Sigmoid colon (tissue), 6 donors: ENCODE measurements at regions not wholly inside any gene's neighbourhood (a gene's known extent, or its start where the extent isn't known, plus 50 kb on each side); places are given as distances from the start of the nearest gene placed in this dataset.

ENCODE experiments used
- DNase-seq: peaks from one replicate; pipeline ENCODE4 v3.0.0-alpha.2; 2019
- H3K27ac ChIP-seq, 4 donors: fragments of 200-600 bp; sonication (generic); one replicate each; pipeline ENCODE4 v1.5.1; 2016 to 2019; ENCODE audit warnings: mild to moderate bottlenecking in 1 of 4
- H3K27me3 ChIP-seq, 3 donors: fragments of 200-600 bp; sonication (generic); one replicate each; pipeline ENCODE4 v1.5.1; 2019; ENCODE audit warnings: mild to moderate bottlenecking in 1 of 3
- H3K36me3 ChIP-seq, 4 donors: fragments of 200-600 bp; sonication (generic); one replicate each; pipeline ENCODE4 v1.5.1; 2016 to 2019
- H3K4me1 ChIP-seq, 4 donors: fragments of 200-600 bp; sonication (generic); one replicate each; pipeline ENCODE4 v1.5.1; 2017 to 2019
- H3K4me3 ChIP-seq, 4 donors: fragments of 200-600 bp; sonication (generic); one replicate each; pipeline ENCODE4 v1.5.1; 2017 to 2019; ENCODE audit warnings: mild to moderate bottlenecking in 2 of 4, moderate library complexity in 1 of 4
- H3K9me3 ChIP-seq, 4 donors: fragments of 200-600 bp in 3 of 4; sonication (generic) in 3 of 4; one replicate each; pipeline versions ENCODE4 v1.5.1 to v1.6.1; 2013 to 2019
- EP300 ChIP-seq, 4 donors: sonication (generic); formaldehyde crosslinking; IDR thresholded peaks; one replicate each; pipeline ENCODE4 v1.6.1; 2017; ENCODE audit warnings: antibody characterized with exemption in 4 of 4
- POLR2A ChIP-seq, 2 donors: fragments of 450-650 bp; IDR thresholded peaks; one replicate each; pipeline ENCODE4 v1.6.1; 2016; ENCODE audit warnings: antibody characterized with exemption in 2 of 2, mild to moderate bottlenecking in 2 of 2, moderate library complexity in 2 of 2
- POLR2AphosphoS5 ChIP-seq, 4 donors: sonication (generic); formaldehyde crosslinking; IDR thresholded peaks; one replicate each; pipeline ENCODE4 v1.6.1; 2017; ENCODE audit warnings: antibody characterized with exemption in 4 of 4
- WGBS, 2 donors: extraction: QIAGEN DNeasy Blood & Tissue Kit; methylation state at CpG; one replicate each; pipeline ENCODE4 v1.1.7; 2013; 5-methylcytosine and 5-hydroxymethylcytosine counted together
- intact Hi-C: fragments of 100-400 bp; cut with DNase I; formaldehyde crosslinking; loops from one replicate; pipeline ENCODE4 v1.15.1; 2023
- TF ChIP-seq, protein P1 (sequence below), 4 experiments: fragments of 450-650 bp in 3 of 4; fragments of 200-600 bp in 1 of 4; IDR thresholded peaks; one replicate each; pipeline ENCODE4 v1.5.1; 2016 to 2019; ENCODE audit warnings: antibody characterized with exemption in 4 of 4, mild to moderate bottlenecking in 3 of 4, moderate library complexity in 2 of 4
- donor health status: healthy with polysubstance abuse.
- donor health status: healthy.

GRCh38 chr9:90261698-90262097 lies 380.9 kb downstream of the DIRAS2 start:
- no peak overlapping the region for H3K4me3 ChIP-seq

GRCh38 chr9:90268613-90269012 lies 374.0 kb downstream of the DIRAS2 start:
- Histone ChIP-seq H3K9me3 (no peaks in the 10 kb centered on the region), H3K4me1 (no peaks in the 10 kb centered on the region), H3K27me3 (no peaks in the 10 kb centered on the region), H3K36me3 (no peaks in the 10 kb centered on the region), H3K4me3 (no peak overlapping the region), H3K27ac (no peak overlapping the region)
- DNase-seq, result no peak
- intact Hi-C loops, result no loop called here
- TF ChIP-seq POLR2A (IDR thresholded peaks at IDR 0.05), result no peak
- TF ChIP-seq POLR2AphosphoS5 (IDR thresholded peaks at IDR 0.05), result no peak
- no peak for TF ChIP-seq EP300 (IDR thresholded peaks at IDR 0.05)
- TF ChIP-seq, protein P1, sequence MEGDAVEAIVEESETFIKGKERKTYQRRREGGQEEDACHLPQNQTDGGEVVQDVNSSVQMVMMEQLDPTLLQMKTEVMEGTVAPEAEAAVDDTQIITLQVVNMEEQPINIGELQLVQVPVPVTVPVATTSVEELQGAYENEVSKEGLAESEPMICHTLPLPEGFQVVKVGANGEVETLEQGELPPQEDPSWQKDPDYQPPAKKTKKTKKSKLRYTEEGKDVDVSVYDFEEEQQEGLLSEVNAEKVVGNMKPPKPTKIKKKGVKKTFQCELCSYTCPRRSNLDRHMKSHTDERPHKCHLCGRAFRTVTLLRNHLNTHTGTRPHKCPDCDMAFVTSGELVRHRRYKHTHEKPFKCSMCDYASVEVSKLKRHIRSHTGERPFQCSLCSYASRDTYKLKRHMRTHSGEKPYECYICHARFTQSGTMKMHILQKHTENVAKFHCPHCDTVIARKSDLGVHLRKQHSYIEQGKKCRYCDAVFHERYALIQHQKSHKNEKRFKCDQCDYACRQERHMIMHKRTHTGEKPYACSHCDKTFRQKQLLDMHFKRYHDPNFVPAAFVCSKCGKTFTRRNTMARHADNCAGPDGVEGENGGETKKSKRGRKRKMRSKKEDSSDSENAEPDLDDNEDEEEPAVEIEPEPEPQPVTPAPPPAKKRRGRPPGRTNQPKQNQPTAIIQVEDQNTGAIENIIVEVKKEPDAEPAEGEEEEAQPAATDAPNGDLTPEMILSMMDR (IDR thresholded peaks at IDR 0.05), result no peak
- 68 to 74% methylated on average over 5 of the region's 5 CpGs for whole genome bisulfite sequencing, 2 donors

More at GRCh38 chr9:90261698-90262097, 380.9 kb downstream of the DIRAS2 start:
- TF ChIP-seq POLR2A (IDR thresholded peaks at IDR 0.05) (no peak), EP300 (IDR thresholded peaks at IDR 0.05) (no peak), POLR2AphosphoS5 (IDR thresholded peaks at IDR 0.05) (no peak)
- TF ChIP-seq, protein P1 (IDR thresholded peaks at IDR 0.05), result no peak
- no peak for DNase-seq
- Histone ChIP-seq H3K27ac (no peak overlapping the region), H3K36me3 (no peaks in the 10 kb centered on the region), H3K27me3 (no peaks in the 10 kb centered on the region), H3K4me1 (no peaks in the 10 kb centered on the region), H3K9me3 (peaks cover 0 to 4% (median 2%) of the 10 kb centered on the region in 4 donors)
- 88 to 93% methylated on average over 2 of the region's 2 CpGs for WGBS, 2 donors
- intact Hi-C loops, result no loop called here

GRCh38 chr9:90271707-90272106 lies 370.9 kb downstream of the DIRAS2 start:
- H3K27me3 ChIP-seq, result no peaks in the 10 kb centered on the region
- H3K9me3 ChIP-seq, result no peaks in the 10 kb centered on the region
- TF ChIP-seq, protein P1 (IDR thresholded peaks at IDR 0.05), result no peak
- TF ChIP-seq EP300 (IDR thresholded peaks at IDR 0.05) (no peak), POLR2A (IDR thresholded peaks at IDR 0.05) (no peak), POLR2AphosphoS5 (IDR thresholded peaks at IDR 0.05) (no peak)
- H3K4me3 ChIP-seq, result no peak overlapping the region
- H3K4me1 ChIP-seq, result no peaks in the 10 kb centered on the region
- no peak for DNase-seq
- intact Hi-C loops, result no loop called here
- no peak overlapping the region for H3K27ac ChIP-seq
- WGBS, 2 donors, result 32 to 55% methylated on average over 5 of the region's 5 CpGs
- H3K36me3 ChIP-seq, result no peaks in the 10 kb centered on the region

- no peak overlapping the region for H3K27ac ChIP-seq
- TF ChIP-seq POLR2AphosphoS5 (IDR thresholded peaks at IDR 0.05), result no peak
- no peak for TF ChIP-seq EP300 (IDR thresholded peaks at IDR 0.05)
- TF ChIP-seq, protein P1 (IDR thresholded peaks at IDR 0.05), result no peak
- TF ChIP-seq POLR2A (IDR thresholded peaks at IDR 0.05), result no peak
Observed at GRCh38 chr9:90274725-90275124, 367.9 kb downstream of the DIRAS2 start.

GRCh38 chr9:90285946-90286345 lies 356.7 kb downstream of the DIRAS2 start:
- WGBS, 2 donors, result 86 to 89% methylated on average over 2 of the region's 2 CpGs
- Histone ChIP-seq H3K27me3 (no peaks in the 10 kb centered on the region), H3K9me3 (no peaks in the 10 kb centered on the region), H3K27ac (no peak overlapping the region), H3K4me1 (no peaks in the 10 kb centered on the region), H3K4me3 (no peak overlapping the region), H3K36me3 (no peaks in the 10 kb centered on the region)
- DNase-seq, result no peak
- intact Hi-C loops, result no loop called here
- TF ChIP-seq, protein P1 (IDR thresholded peaks at IDR 0.05), result no peak
- TF ChIP-seq POLR2A (IDR thresholded peaks at IDR 0.05) (no peak), EP300 (IDR thresholded peaks at IDR 0.05) (no peak), POLR2AphosphoS5 (IDR thresholded peaks at IDR 0.05) (no peak)

More at GRCh38 chr9:90274725-90275124, 367.9 kb downstream of the DIRAS2 start:
- no peak for DNase-seq
- Histone ChIP-seq H3K4me1 (no peaks in the 10 kb centered on the region), H3K9me3 (no peaks in the 10 kb centered on the region), H3K36me3 (no peaks in the 10 kb centered on the region), H3K27me3 (no peaks in the 10 kb centered on the region), H3K4me3 (no peak overlapping the region)
- WGBS, 2 donors, result 85 to 91% methylated on average over 4 of the region's 4 CpGs
- intact Hi-C loops, result no loop called here
